GM23248 (cell line): ENCODE measurements at regions not wholly inside any gene's neighbourhood (a gene's known extent, or its start where the extent isn't known, plus 50 kb on each side); places are given as distances from the start of the nearest gene placed in this dataset.

ENCODE experiments used
- DNase-seq: peaks from one replicate; pipeline ENCODE4 v3.0.0-alpha.2; 2015
- H2AFZ ChIP-seq: fragments of 200-600 bp; sonication (generic); 2 replicates; pipeline ENCODE4 v1.6.1; 2016; ENCODE audit warnings: antibody characterized with exemption
- H3F3A ChIP-seq: fragments of 200-600 bp; sonication (generic); 2 replicates; pipeline ENCODE4 v1.6.1; 2016; ENCODE audit warnings: mild to moderate bottlenecking, antibody characterized with exemption, mixed run types; ENCODE audit not compliant: insufficient read depth
- H3K27ac ChIP-seq: fragments of 200-600 bp; sonication (generic); 2 replicates; pipeline ENCODE4 v1.5.1; 2016; ENCODE audit warnings: mild to moderate bottlenecking
- H3K27me3 ChIP-seq: fragments of 200-600 bp; sonication (generic); replicated peaks from 2 replicates; pipeline ENCODE4 v1.6.1; 2016; ENCODE audit warnings: mild to moderate bottlenecking; ENCODE audit not compliant: insufficient read depth
- H3K36me3 ChIP-seq: fragments of 200-600 bp; sonication (generic); 2 replicates; pipeline ENCODE4 v1.6.1; 2016; ENCODE audit warnings: low read depth, mild to moderate bottlenecking
- H3K4me1 ChIP-seq: fragments of 200-600 bp; sonication (generic); 2 replicates; pipeline ENCODE4 v1.6.1; 2016; ENCODE audit warnings: mild to moderate bottlenecking; ENCODE audit not compliant: insufficient read depth
- H3K4me2 ChIP-seq: fragments of 200-600 bp; sonication (generic); one replicate; pipeline ENCODE4 v1.6.1; 2016; ENCODE audit warnings: mild to moderate bottlenecking; ENCODE audit not compliant: unreplicated experiment
- H3K4me3 ChIP-seq: fragments of 200-600 bp; sonication (generic); 2 replicates; pipeline ENCODE4 v1.5.1; 2016; ENCODE audit warnings: mild to moderate bottlenecking
- H3K79me2 ChIP-seq: fragments of 200-600 bp; sonication (generic); 2 replicates; pipeline ENCODE4 v1.6.1; 2016; ENCODE audit warnings: mild to moderate bottlenecking; ENCODE audit not compliant: insufficient read depth
- H3K9ac ChIP-seq: fragments of 200-600 bp; sonication (generic); 2 replicates; pipeline ENCODE4 v1.6.1; 2016; ENCODE audit warnings: mild to moderate bottlenecking
- H3K9me2 ChIP-seq: fragments of 200-600 bp; sonication (generic); 2 replicates; pipeline ENCODE4 v1.6.1; 2016; ENCODE audit warnings: mixed run types, mild to moderate bottlenecking, moderate library complexity; ENCODE audit not compliant: insufficient read depth
- H3K9me3 ChIP-seq: fragments of 200-600 bp; sonication (generic); one replicate; pipeline ENCODE4 v1.6.1; 2017; ENCODE audit warnings: low read depth
- H4K20me1 ChIP-seq: fragments of 200-600 bp; sonication (generic); 2 replicates; pipeline ENCODE4 v1.6.0; 2016; ENCODE audit not compliant: insufficient read depth
- EZH2 ChIP-seq: fragments of 200-600 bp; sonication (generic); IDR thresholded peaks from 2 replicates; pipeline ENCODE4 v1.6.1; 2018; ENCODE audit warnings: antibody characterized with exemption, mild to moderate bottlenecking; ENCODE audit not compliant: insufficient read depth, poor library complexity, severe bottlenecking
- EZH2phosphoT487 ChIP-seq: fragments of 200-600 bp; sonication (generic); IDR thresholded peaks from 2 replicates; pipeline ENCODE4 v1.6.1; 2018; ENCODE audit warnings: antibody characterized with exemption, moderate library complexity, mild to moderate bottlenecking, low read depth; ENCODE audit not compliant: insufficient read depth
- WGBS, 2 experiments: methylation state at CpG; one replicate each; pipeline ENCODE4 v1.1.6; 2015 to 2017; ENCODE audit warnings: low lambda C conversion rate in 2 of 2, low coverage in 1 of 2; ENCODE audit errors: missing lambda C conversion rate in 2 of 2; 5-methylcytosine and 5-hydroxymethylcytosine counted together
- in situ Hi-C: fragments of 300-500 bp; cut with MboI; formaldehyde crosslinking; loops from 2 replicates; pipeline ENCODE4 v1.15.0; 2020

- H3F3A ChIP-seq, result no peaks in the 10 kb centered on the region
- TF ChIP-seq EZH2phosphoT487 (no peak), EZH2 (no peak)
- no peaks in the 10 kb centered on the region for H3K9me3 ChIP-seq
- H3K4me1 ChIP-seq, result no peaks in the 10 kb centered on the region
- H4K20me1 ChIP-seq, result no peaks in the 10 kb centered on the region
- in situ Hi-C loops, result no loop called here
- H3K27ac ChIP-seq, result no peak overlapping the region
- no peaks in the 10 kb centered on the region for H3K27me3 ChIP-seq
- H2AFZ ChIP-seq, result no peak overlapping the region
- H3K9me2 ChIP-seq, result no peaks in the 10 kb centered on the region
- no peak overlapping the region for H3K4me2 ChIP-seq
- no peak overlapping the region for H3K4me3 ChIP-seq
- no peak overlapping the region for H3K9ac ChIP-seq
- DNase-seq, result no peak
- H3K79me2 ChIP-seq, result no peaks in the 10 kb centered on the region
- no peaks in the 10 kb centered on the region for H3K36me3 ChIP-seq
Measured at GRCh38 chr13:58160980-58161379, 529.4 kb downstream of the PCDH17 start.

- H3K9ac ChIP-seq, result no peak overlapping the region
Measured at GRCh38 chr13:58165617-58166016, 534.1 kb downstream of the PCDH17 start.

GRCh38 chr13:58181111-58181510, 549.6 kb downstream of the PCDH17 start:
- H3F3A ChIP-seq, result no peaks in the 10 kb centered on the region
- WGBS, 2 experiments, result 56 to 67% methylated on average over 3 of the region's 3 CpGs

More at GRCh38 chr13:58165617-58166016, 534.1 kb downstream of the PCDH17 start:
- Histone ChIP-seq H3K36me3 (no peaks in the 10 kb centered on the region), H3K9me3 (no peaks in the 10 kb centered on the region), H3K4me3 (no peak overlapping the region), H3K79me2 (no peaks in the 10 kb centered on the region), H3K4me1 (no peaks in the 10 kb centered on the region), H4K20me1 (no peaks in the 10 kb centered on the region), H2AFZ (no peak overlapping the region), H3K9me2 (no peaks in the 10 kb centered on the region), H3K4me2 (no peak overlapping the region), H3K27me3 (no peaks in the 10 kb centered on the region), H3F3A (no peaks in the 10 kb centered on the region), H3K27ac (no peak overlapping the region)
- TF ChIP-seq EZH2phosphoT487, result no peak
- no peak for TF ChIP-seq EZH2
- 18 to 19% methylated on average over 4 of the region's 4 CpGs for WGBS, 2 experiments
- DNase-seq, result no peak
- in situ Hi-C loops, result no loop called here

GRCh38 chr13:58187881-58188280, 556.3 kb downstream of the PCDH17 start:
- no peaks in the 10 kb centered on the region for H3F3A ChIP-seq
- no peaks in the 10 kb centered on the region for H3K36me3 ChIP-seq
- H3K9me3 ChIP-seq, result no peaks in the 10 kb centered on the region
- H3K27ac ChIP-seq, result no peak overlapping the region
- no peak for DNase-seq
- no peaks in the 10 kb centered on the region for H3K79me2 ChIP-seq
- H3K4me3 ChIP-seq, result no peak overlapping the region
- H3K9me2 ChIP-seq, result no peaks in the 10 kb centered on the region
- TF ChIP-seq EZH2 (no peak), EZH2phosphoT487 (no peak)
- H4K20me1 ChIP-seq, result no peaks in the 10 kb centered on the region
- WGBS, 2 experiments, result 21 to 24% methylated on average over 4 of the region's 4 CpGs
- H3K9ac ChIP-seq, result no peak overlapping the region
- in situ Hi-C loops, result no loop called here
- H3K4me2 ChIP-seq, result no peak overlapping the region
- no peaks in the 10 kb centered on the region for H3K4me1 ChIP-seq
- no peaks in the 10 kb centered on the region for H3K27me3 ChIP-seq
- no peak overlapping the region for H2AFZ ChIP-seq

More at GRCh38 chr13:58181111-58181510, 549.6 kb downstream of the PCDH17 start:
- no peaks in the 10 kb centered on the region for H3K27me3 ChIP-seq
- no peak for DNase-seq
- no peaks in the 10 kb centered on the region; the same call in 1 of the 2 replicates for H4K20me1 ChIP-seq
- no peaks in the 10 kb centered on the region for H3K9me2 ChIP-seq
- H3K9ac ChIP-seq, result no peak overlapping the region
- TF ChIP-seq EZH2, result no peak
- TF ChIP-seq EZH2phosphoT487, result no peak
- peaks cover 3% of the 10 kb centered on the region for H3K9me3 ChIP-seq
- in situ Hi-C loops, result no loop called here
- no peaks in the 10 kb centered on the region for H3K79me2 ChIP-seq
- no peak overlapping the region for H3K27ac ChIP-seq
- H3K4me3 ChIP-seq, result no peak overlapping the region
- no peaks in the 10 kb centered on the region for H3K36me3 ChIP-seq
- no peak overlapping the region for H3K4me2 ChIP-seq
- H3K4me1 ChIP-seq, result no peaks in the 10 kb centered on the region
- no peak overlapping the region for H2AFZ ChIP-seq

- no peak overlapping the region for H3K9ac ChIP-seq
- H4K20me1 ChIP-seq, result no peaks in the 10 kb centered on the region
- no peaks in the 10 kb centered on the region for H3K27me3 ChIP-seq
- H3F3A ChIP-seq, result no peaks in the 10 kb centered on the region
- H3K9me2 ChIP-seq, result no peaks in the 10 kb centered on the region
- no peak overlapping the region for H3K4me3 ChIP-seq
- no peak overlapping the region for H3K4me2 ChIP-seq
- DNase-seq, result no peak
- no peak for TF ChIP-seq EZH2
- TF ChIP-seq EZH2phosphoT487, result no peak
- H3K36me3 ChIP-seq, result no peaks in the 10 kb centered on the region
- H3K9me3 ChIP-seq, result no peaks in the 10 kb centered on the region
- H3K4me1 ChIP-seq, result no peaks in the 10 kb centered on the region
- no peak overlapping the region for H3K27ac ChIP-seq
- WGBS, 2 experiments, result 22 to 28% methylated on average over 4 of the region's 4 CpGs
- no peak overlapping the region for H2AFZ ChIP-seq
- in situ Hi-C loops, result no loop called here
- H3K79me2 ChIP-seq, result no peaks in the 10 kb centered on the region
Measured at GRCh38 chr13:58190577-58190976, 559.0 kb downstream of the PCDH17 start.
